IPS-NIHi7 (cell line): ENCODE measurements at regions not wholly inside any gene's neighbourhood (a gene's known extent, or its start where the extent isn't known, plus 50 kb on each side); places are given as distances from the start of the nearest gene placed in this dataset.

Source experiments
- DNase-seq: peaks from one replicate; pipeline ENCODE4 v3.0.0; 2012; ENCODE audit warnings: mixed read lengths; ENCODE audit errors: extremely low spot score

DNA sequence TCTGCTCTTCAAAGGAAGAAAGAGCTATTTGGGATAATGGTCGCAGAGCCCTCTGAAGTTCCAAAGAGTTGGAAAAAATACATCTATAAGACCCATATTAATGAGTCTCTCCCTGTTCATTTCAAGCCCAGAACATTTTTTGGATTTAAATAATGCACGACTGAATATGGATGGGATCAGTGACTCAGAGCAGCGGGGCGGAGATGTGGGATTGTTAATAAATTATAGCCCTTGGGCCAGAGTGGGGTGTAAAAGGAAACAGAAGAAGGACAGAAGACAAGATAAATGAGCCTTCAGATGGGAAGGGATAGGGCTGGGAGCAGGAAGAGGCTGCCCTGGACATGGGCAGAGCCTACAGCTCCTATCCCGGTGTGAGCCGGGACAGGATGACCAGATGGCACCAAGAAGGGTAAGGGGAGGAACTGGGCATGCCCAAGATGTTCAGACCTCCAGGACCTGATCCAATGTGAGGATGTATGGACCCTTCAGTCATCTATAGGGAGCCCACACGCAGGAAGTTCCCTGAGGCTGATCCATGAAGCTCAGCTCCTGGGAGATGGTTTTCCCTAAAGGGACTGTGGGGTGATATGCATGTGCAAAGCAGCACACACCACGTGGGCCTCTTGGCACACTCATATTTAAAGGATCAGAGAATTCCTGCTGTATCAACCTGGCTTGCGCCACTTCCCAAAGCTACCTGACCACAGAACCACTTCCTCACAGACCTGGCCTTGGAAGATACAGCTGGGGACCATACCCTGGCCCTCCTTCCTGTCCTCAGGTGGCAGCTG lies 96.1 kb upstream of the PLXNA4 start:
- no peak for DNase-seq

DNA sequence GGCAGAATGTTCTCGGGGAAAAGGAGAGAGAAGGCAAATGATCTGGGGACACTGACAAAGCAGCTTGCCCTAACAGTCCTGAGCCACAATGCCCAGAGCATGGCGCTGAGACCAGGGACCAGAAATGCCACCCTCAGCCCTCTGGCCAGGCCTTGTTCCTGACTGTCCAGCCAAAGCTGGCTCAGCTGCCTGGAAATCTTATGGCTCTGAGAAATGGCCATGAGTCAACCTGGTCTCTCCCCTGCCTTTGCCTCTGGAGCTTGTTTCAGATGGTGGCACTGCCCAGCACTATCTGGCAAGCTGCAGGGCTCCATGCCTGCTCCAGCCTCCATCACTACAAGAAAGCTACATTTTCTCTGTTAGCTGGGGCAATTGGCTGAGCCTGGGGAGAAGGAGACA lies 90.5 kb upstream of the PLXNA4 start:
- DNase-seq = no peak

DNA sequence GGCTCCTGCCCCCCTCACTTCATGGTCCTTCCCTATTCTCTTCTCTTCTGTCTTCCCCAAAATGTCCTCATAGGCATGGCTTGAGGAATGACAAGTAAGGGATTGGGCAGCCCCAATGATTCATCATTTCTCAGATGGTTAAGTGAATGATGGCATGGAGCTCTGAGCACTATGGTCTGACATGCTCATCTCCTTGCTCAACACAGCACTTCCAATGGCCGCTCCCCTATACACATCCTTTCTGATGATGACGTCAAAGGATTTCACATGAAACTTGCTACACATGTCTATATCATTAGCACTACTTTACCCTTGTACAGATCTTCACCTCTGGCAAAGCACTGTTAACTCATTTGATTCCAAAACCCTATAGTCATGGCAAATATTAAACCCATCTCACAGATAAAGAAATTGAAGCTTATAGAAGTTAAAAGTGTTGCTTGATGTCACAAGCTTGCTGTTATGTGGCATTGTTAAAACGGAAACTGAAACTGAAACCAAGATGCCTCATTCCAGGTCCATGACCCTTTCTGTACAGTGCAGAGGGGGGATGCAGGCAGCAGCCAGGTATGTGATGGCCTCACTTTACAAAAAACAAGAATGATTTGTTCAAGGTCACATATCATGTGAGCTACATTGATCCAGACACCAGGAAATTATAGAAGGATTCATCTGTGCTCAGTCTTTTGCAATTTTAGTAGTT lies 90.0 kb upstream of the PLXNA4 start:
- no peak for DNase-seq

DNA sequence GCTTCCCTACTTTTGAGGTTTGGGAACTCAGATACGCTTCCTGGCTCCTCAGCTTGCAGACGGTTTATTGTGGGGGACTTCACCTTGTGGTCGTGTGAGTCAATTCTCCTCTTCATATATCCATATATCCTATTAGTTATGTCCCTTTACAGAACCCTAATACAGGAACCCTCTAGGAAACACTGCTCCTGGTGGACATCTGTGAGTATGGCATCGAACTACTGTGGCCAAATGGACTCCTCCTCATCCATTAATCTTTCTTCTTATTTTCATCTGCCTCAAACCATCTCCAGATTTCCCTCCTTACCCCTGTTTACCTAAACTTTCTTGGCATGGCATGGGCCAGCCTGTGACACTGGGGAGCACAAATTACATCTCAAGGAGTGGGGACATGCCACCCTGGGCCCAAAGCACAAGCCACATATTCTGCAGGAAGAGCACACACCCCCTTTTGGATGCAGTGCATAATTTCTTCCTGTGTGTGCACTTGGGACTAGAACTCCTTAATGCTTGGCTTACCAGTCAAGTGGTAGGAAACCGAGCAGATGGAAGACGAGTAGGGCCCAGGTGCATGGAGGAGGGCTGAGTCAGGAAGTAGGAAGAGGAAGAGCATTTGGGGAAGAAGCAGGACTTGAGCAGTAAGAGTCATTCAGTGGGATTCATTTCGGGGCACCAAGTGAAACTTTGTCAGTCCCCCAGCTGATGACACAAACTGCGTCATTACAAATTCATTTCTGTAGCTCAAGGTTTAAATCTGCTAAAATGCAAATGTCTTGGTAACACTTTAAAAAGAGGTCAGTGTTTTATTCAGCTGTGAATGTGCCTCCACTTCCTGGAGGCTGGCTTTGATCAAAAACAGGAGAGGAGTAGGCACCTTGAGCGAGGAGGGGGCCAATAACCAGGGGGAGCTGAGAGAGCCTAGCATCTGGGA lies 80.8 kb upstream of the PLXNA4 start:
- peak; percentile 60 for DNase-seq

DNA sequence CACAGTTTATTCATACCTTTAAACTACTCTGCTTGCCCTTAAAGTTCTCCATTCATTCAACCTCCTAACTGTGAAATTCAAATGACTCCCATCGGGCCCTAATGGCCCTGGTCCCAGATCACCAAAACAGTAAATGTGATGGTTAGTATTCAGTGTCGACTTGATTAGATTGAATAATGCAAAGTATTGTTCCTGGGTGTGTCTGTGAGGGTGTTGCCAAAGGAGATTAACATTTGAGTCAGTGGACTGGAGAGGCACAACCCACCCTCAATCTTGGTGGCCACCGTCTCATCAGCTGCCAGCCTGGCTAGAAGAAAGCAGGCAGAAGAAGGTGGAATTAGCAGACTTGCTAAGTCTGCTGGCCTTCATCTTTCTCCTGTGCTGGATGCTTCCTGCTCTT lies 80.1 kb upstream of the PLXNA4 start:
- DNase-seq = no peak

DNA sequence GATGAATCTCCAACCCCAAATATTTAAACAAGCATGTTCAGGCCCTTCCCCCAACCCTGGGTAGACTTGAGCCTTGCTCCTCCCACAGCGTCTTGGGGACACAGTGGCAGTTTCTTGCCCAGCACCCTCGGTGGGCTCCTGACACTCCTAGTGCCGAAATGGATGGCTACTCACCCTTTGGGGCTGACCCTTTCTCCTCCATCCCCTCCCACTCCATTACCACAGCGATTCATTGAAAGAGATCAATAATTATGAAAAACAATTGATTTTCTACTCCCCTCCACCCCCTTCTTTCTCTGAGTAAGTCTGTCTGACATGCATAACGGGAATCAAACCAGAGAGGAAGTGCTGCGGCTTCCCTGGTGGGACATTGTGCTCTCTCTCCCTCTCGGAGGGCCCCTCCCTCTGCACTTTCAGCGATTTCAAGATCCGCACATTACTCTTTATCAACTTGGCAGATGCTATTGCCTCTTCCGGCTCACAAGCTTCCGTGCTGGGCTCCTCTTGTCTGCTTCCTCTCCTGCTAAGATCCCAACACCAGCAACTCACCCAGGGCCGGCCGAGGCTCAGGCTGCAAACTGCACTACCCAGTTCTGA lies 79.0 kb upstream of the PLXNA4 start:
- peak; percentile 66 for DNase-seq

DNA sequence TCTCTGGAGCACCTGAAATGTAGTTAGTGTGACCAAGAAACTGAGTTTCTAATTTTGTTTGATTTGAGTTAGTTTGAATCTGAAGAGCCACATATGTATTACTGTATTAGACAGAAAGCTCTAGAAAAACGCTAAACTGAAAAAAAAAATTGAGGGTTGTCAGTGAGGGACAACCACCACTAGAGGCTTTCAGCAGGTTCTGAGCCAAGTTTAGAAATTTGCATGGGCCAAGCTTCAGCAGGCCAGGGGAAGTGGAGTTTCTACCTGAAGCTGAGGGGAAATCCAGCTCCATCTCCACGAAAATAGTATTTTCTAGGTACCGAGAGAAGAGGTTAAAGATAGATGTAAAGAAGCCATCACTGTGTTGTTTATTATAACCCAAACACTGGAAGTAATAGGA lies 77.9 kb upstream of the PLXNA4 start:
- DNase-seq = peak; percentile 63

DNA sequence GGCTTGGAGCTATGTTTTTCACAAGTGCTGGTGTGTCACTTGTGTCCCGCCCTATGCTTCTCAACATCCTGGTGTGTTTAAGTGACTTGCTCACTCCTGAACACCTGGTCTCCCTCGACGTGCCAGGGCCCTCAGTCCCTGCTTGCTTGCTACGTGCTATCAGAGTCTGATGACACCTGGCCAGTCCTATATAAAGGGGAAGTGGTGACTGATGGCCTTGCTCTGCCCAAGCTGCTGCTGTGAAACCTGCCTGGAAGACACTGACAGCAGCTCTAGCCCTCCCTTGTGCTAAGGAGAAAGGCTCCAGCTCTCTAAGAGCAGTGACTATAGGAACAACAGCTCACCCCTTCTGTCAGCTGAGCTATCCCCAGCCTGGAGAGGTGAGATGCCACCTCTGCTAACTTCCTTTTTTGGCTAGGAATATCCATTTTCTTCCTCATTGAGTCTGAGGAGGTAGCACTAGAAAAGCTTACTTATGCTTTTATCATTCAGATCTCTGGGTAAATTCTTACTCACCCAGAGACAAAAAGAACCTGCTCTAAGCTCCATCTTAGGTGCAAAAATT lies 77.2 kb upstream of the PLXNA4 start:
- no peak for DNase-seq

DNA sequence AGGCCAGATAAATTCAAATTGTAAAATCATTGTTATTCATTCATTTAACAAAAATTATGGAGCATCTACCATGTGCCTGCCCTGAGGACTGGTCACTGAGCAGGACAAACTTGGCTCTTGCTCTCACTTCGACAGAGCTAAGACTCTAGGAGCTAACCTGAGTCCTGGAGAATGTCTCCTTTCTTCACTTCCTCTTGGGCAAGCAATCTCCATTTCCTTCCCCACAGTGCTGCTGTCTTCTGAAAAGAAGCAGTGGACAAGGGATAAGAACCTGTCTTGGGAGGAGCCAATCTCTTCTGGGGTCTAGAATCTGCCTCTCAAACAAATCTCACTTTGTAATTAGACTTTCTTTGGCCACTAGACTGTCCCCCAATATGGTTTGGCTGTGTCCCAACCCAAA lies 76.2 kb upstream of the PLXNA4 start:
- no peak for DNase-seq

DNA sequence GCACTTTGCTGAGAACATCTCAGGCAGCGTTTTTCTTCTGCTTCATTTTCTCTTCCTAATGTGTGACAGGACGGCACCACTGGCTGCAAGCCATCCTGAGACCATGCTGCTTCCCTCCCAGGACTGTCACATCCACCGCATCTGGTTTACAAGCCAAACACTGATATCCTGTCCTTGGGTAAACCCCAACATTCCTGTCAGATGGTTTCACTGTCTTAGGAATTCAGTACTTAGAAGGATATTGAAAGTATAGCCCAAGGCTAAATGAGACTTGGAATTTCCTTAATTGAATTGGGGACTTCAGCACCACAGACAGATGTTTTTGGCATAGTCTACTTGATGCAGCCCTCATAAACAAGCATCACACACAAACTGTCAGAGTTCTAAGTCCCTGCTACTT lies 74.2 kb upstream of the PLXNA4 start:
- DNase-seq = peak; percentile 32

DNA sequence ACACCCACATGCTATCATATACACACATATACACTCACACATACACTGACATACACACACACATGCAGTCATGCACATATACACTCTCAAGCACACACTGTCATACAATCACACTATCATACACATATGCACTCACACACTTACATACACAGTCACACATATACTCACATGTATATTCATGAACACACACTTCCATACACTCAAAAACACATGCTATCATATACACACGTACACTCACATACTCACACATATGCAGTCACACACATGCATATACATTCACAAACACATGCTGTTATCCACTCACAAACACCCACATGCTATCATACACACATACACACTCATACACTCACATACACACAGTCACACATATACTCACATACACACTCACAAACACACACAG lies 71.0 kb upstream of the PLXNA4 start:
- DNase-seq = no peak

DNA sequence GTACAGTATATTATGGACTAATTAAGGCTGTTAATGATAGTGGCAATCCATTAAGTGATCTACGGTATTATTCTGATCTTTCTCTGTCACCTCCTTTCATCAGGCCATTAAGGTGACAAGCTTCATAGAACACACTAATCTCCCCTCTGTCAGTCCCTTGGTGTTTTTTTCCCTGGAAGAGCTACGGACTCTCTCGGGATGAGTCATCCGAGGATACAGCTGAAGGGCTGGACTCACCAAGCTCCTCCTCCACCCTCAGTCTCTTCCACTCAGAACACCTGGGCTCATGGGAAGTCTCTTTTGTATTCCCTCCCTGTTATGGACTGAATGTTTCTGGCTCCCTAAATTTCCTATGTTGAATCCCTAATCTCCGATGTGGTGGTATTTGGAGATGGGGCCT lies 69.8 kb upstream of the PLXNA4 start:
- peak; percentile 48 for DNase-seq

DNA sequence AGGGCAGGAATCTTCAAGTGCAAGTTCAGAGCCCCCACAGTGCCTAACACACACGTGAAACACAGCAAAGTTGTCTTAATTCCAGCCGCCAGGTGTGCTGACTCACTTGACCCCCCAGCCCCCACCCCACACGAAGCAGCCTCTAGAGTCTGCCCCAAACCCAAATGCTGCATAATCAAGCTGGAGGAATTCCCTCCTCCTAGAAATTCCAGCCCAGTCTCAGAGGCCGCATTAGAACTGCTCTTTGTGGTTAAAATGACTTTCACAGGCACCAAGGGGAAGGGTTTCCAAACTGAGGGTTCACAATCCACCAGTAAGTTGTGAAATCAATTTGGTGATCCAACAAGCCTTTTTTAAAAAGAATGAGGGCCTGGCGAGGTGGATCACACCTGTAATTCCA lies 67.0 kb upstream of the PLXNA4 start:
- DNase-seq = peak; percentile 34

DNA sequence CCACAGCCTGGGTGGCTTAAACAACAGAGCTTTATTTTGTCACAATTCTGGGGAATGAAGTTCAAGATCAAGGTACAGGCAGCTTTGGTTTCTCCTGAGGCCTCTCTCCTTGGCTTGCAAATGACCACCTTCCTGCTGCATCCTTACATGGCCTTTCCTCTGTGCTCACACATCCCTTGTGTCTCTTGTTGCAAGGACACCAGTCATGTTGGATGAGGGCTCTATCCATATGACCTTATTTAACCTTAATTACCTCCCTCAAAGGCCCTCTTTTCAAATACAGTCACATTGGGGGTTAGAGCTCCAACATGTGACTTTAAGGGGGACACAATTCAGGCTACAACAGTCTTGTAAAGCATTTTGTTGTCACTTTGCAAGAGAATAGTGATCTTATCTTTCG lies 65.0 kb upstream of the PLXNA4 start:
- DNase-seq = no peak

DNA sequence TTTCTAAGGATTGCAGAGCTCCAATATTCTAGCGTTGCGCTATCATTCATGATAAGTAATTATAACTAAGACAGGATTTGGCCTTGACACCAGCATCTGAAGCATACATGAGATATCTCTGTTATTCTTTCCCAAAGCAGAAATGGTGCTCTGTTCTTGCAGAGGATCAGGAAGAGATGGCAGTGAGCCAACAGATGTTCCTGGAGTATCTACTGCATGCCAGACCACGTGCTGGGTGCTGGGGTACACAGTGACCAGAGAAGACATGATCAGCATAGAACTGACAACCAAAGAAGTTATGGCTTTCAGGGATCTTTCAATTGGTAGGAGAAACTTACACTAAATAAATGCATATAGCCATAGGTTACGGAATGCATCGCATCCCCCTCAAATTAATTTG lies 63.7 kb upstream of the PLXNA4 start:
- DNase-seq = no peak

DNA sequence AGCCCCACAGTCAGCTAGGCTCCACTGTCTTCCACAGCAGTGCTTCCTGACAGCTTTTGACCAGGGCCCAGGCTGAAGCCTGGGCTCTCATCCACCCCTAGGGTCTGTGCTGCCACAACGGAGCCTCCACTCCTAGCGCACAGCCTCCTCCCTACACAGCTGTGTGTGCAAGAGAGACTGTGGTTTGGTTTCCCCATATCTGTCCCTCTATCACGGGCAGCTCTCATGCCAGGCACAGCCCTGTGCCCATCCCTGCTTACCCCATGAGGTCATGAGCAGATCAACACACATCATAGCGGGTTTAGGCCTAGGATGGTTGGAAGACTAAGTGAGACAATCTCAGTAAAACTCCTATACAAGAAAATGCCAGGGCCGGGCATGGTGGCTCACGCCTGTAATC lies 61.7 kb upstream of the PLXNA4 start:
- no peak for DNase-seq

DNA sequence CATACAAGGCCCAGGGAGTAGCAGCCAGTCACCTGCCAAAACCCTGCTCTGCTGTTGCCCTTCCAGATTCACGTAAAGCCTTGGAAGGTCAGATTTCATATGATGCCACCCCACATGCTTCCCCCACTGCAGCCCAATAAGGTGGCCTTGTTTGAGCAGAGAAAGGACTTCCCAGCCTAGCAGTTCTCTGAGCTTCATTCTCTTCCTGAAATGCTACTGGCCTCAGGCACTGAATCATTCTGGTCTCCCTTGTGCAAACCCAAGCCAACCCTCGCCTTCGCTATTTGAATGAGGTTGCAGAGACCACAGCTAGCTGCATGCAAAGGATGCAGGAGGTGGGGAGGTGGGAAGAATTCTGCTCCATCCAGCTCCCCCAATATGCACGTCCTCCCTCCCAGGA lies 60.3 kb upstream of the PLXNA4 start:
- DNase-seq = no peak

DNA sequence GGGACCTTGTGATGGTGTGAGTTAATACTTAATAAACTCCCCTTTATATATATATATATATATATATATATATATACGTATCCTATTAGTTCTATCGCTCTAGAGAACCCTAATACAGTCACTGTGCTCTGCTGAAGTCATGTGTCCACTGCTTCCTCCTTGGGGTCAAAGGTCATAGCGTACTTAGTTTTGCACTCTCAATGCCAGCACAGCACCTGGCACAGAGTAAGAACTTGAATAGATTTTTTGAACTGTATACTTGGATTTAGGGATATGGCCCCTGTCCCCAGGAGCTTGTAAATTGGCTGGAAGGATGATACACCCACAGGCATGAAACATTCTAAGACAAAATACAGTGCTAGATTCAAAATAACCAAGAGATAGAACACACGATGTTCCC lies 58.9 kb upstream of the PLXNA4 start:
- DNase-seq = no peak

DNA sequence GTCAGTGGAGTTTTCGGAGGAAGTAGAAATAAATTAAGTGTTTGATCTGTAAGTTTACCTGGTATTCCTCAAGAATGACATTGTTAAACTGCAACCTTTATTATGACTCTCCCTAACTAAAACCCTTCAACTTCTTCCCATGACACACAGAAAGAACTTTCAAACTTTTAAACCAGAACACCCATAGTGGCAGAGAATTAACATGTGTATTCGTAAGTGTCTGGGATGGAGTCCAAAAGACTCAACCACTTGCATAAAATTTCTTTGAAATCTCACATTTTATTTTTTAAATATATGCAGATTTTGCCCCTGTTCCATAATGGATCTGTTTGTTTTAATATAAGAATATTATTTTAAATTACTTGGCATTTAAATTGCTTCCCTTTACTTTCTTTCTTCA lies 54.6 kb upstream of the PLXNA4 start:
- no peak for DNase-seq
